8988T (cell line): ENCODE measurements at regions not wholly inside any gene's neighbourhood (a gene's known extent, or its start where the extent isn't known, plus 50 kb on each side); places are given as distances from the start of the nearest gene placed in this dataset.
A peak's percentile ranks its signal among the peaks of the same experiment; 100 is the strongest.
"Not testable (repeated sequence)": the region's sequence is repeated elsewhere in the genome, so short reads cannot be mapped to it uniquely, and the experiment has no call there.

Experiments
- DNase-seq: peaks from one replicate; pipeline ENCODE4 v3.0.0; 2011

GRCh38 chr10:123380491-123381085, 226.4 kb downstream of the BUB3 start:
- DNase-seq: no peak

DNA sequence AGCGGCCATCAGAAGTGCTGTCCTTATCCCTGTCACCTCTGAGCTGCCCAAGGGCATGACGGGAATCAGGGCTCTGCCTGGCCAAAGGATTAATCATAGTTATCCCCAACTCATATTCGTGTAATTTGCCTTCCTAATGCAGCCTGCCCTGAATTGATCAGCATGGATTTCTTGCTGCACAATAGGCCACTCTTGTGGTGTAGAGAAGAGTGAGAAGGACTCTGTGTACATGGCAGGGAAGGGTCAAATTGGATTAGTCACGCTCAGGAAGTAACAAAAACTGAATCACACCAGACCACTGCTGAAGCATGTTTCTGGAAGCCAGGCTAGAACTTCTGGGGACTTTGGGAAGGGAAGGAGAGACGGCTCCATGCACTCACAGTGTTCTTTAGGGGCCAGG, 227.0 kb downstream of the BUB3 start:
- no peak for DNase-seq

DNA sequence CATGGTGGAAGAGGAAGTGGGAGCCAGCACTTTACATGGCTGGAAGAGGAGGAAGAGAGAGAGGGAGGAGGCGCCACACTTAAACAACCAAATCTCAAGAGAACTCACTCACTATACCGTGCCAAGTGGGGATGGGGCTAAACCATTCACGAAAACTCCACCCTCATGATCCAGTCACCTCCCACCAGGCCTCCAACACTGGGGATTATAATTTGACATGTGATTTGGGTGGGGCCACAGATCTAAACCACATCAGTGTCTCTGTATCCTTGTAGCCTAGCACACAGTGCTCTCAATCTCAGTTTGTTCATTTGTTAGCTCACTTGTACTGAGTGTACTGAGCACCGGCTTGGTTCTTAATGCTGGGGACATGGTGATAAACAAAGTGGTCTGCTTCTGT, 228.3 kb downstream of the BUB3 start:
- DNase-seq: no peak

- DNase-seq: no peak
Observed at GRCh38 chr10:123385508-123386080, 231.4 kb downstream of the BUB3 start.

GRCh38 chr10:123389520-123389919, 235.3 kb downstream of the BUB3 start:
- no peak for DNase-seq

DNA sequence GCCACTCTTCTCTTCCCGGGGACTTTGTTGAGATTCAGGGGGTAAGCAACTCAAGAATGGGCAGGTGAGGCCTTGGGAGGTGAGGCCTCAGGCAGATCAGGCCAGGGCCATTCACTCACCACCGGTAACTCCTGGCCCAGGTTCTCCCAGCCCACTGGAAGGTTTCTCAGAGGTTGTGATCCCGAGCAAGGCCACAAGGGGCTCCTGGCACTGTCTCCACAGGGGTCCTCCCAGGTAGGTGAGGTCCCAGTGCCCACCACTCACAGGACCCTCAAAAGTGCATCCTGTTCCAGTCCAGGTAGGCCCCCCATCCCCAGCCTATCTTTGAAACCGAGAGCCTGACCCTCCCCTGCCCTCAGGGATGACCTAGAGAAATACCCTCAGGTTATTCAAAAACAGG, 236.1 kb downstream of the BUB3 start:
- DNase-seq: no peak

GRCh38 chr10:123390874-123391273, 236.7 kb downstream of the BUB3 start:
- DNase-seq: no peak

- no peak for DNase-seq
Observed at GRCh38 chr10:123391275-123392028, 237.2 kb downstream of the BUB3 start.

- DNase-seq: no peak
Observed at GRCh38 chr10:123392182-123392963, 238.2 kb downstream of the BUB3 start.

- DNase-seq: no peak
Observed at GRCh38 chr10:123393170-123393569, 239.0 kb downstream of the BUB3 start.

- no peak for DNase-seq
Observed at GRCh38 chr10:123394382-123394781, 240.2 kb downstream of the BUB3 start.

- DNase-seq: not testable (repeated sequence)
Observed at GRCh38 chr10:123395234-123395633, 241.0 kb downstream of the BUB3 start.

DNA sequence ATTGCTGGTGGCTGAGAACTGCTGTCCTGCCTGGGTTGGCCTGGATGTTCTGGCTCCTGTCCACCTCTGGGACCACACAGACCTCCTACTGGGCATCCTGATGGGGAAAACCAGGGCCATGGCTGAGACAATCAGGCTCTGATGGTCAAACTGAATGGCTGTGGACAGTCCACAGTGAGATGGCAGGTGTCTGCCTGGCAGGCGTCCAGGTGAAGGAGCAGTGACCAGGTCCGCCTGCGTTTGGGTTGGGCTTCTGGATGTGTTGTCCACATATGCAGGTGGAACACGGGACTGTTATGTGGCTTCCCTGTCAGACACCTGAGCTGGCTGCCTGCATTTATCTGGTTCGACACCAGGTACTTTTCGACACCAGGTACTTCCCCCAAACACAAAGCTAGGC, 241.7 kb downstream of the BUB3 start:
- DNase-seq: no peak

DNA sequence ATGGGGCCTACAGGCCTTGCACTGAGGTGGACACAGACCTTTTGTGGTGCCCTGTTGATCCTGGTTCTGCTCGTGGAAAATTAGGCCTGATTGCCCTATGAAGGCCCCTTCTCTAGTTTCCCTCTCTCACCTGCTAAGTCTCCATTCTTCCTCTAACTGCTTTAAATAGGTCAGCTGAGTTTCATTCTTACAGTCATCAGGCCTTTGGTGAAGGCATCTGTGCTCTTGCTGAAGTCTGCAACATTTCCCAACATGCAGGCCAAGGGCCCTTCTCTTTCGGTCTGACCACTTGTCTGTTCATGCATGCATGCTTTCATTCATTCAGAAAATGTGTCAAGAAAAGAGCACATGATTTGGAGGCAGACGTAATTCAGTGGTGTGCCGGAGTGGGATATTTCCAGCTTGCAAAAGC, 244.0 kb downstream of the BUB3 start:
- no peak for DNase-seq

DNA sequence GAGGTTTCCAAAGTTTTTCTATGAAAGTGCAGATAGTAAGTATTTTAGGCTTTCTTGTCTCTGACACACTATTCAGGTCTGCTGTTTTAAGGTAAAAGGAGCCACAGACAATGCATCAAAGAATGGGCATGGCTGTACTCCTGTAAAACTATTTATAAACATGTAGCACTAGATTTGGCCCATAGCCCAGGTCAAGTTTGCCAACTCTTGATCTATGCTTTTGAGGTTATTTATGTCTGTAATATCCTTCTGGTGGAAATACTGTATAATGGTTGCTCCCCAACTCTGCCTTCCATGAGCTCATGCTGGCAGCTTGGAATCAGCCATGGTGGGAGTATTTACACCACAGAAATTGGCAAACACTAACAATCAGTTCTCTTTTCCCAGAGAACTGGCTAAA, 244.6 kb downstream of the BUB3 start:
- DNase-seq: no peak

DNA sequence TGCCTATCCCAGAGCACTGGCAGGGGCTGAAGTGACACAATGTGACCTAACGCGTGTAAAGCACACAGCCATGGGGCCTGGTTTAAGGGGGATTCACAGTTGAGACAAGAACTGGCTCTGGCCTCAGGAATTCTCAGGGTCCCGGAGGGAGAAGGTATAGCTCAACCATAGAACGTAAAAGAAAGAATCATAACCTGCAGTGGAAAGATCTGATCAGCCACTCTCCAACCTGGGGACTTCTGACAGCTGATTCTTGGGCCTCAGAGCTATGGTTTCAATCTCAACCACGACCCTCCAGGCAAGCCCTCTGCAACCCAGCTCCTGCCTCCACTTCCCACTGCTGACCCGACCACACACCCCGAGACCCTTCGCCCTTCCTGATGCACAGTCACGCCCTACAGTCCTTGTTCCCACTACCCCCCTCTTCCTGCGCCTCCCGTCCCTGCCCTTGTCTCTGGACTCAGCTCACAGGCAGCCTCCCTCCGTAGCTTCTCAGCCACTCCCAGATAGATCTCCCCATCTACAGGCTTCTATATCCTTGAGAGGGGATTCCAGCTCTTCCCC, 245.2 kb downstream of the BUB3 start:
- no peak for DNase-seq

DNA sequence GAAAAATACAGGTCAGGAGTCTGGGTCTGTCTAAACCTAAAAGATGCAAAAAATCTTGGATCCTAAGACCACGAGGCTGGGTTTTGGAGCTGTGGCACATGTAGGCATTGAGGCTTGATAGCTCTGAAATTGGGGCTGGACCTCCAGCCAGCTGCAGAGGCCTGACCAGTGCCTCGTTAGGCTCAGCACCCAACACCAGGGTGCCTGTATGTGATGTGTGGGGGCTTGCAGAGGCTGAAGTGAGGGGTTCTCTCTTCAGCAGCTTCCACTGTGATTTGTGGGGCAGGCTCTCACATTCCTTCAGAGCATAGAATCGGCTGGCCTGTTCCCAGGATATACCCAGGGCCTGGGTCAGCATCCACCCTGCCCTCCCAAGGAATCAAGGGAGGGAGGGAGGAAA, 247.8 kb downstream of the BUB3 start:
- no peak for DNase-seq

- no peak for DNase-seq
Observed at GRCh38 chr10:123402656-123403055, 248.5 kb downstream of the BUB3 start.

- DNase-seq: no peak
Observed at GRCh38 chr10:123404357-123404756, 250.2 kb downstream of the BUB3 start.

DNA sequence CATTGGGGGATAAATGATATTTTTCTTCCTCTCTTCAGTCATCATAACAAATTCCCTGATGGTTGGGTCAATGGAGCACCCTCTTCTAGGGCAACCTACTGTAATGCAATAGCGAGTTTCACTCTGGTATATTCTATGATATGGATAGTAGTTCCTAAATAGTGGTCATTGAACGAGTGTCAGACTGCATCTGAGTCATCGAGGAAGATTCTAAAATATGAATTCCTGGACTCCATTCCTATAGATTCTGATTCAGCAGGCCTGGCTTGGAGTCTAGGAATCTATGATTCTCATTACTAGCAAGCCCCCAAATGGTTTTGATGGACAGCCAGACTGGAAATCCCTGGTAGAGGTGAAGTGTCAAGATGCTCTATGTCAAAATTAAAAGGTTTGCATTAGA, 254.5 kb downstream of the BUB3 start:
- peak; percentile 30 for DNase-seq

GRCh38 chr10:123409426-123409825, 255.2 kb downstream of the BUB3 start:
- no peak for DNase-seq

DNA sequence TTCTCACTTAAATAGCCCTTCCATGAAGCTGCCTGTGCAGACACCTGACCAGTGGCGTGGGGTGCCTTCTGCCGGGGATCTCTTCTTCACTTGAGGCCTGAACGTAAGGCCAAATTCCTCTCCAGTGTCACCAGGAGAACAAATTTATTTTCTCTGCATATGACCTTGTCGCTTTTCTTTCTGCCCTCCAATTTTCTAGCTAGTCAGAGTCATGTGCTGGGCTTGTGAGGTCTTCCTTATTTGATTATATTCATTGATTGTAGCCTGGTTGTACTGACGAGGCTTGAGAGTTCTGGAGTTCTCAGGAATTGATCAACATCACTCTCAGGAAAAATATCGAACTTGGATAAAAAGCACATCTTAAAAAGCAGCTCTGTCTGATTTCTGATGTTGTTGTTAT, 255.7 kb downstream of the BUB3 start:
- no peak for DNase-seq

GRCh38 chr10:123413353-123413752, 252.8 kb upstream of the GPR26 start:
- no peak for DNase-seq
